ENCODE measurements at regions not wholly inside any gene's neighbourhood (a gene's known extent, or its start where the extent isn't known, plus 50 kb on each side); places are given as distances from the start of the nearest gene placed in this dataset.

- H3K27ac Mint-ChIP-seq (ENCODE audit: unreplicated experiment) = no peak overlapping the region
- H2AFZ ChIP-seq (ENCODE audit: low read depth, low read length) = no peak overlapping the region
- no peaks in the 10 kb centered on the region for H3K27me3 ChIP-seq (ENCODE audit: insufficient read depth, low read length)
- no peaks in the 10 kb centered on the region for H3K36me3 Mint-ChIP-seq (ENCODE audit: low read depth, unreplicated experiment)
- peak; percentile 37 for FAIRE-seq
- H3K79me2 ChIP-seq (ENCODE audit: insufficient read depth, low read length) = no peaks in the 10 kb centered on the region
- no peak for DNase-seq (ENCODE audit: low read depth)
- TF ChIP-seq EZH2 (IDR thresholded peaks at IDR 0.05; ENCODE audit: insufficient read depth, low read length) = no peak
- TF ChIP-seq CTCF (IDR thresholded peaks at IDR 0.05; ENCODE audit: insufficient read depth, low read depth, low read length) = no peak
- H3K27ac ChIP-seq (ENCODE audit: low read depth, low read length) = no peak overlapping the region
- H3K9me3 Mint-ChIP-seq (ENCODE audit: unreplicated experiment) = peaks cover 7% of the 10 kb centered on the region
- no peak overlapping the region for H3K4me3 ChIP-seq (ENCODE audit: insufficient read depth, low read depth, low read length)
- no peaks in the 10 kb centered on the region for H3K9me3 ChIP-seq (ENCODE audit: insufficient read depth, low read depth, low read length)
- no peak overlapping the region for H3K9ac ChIP-seq (ENCODE audit: low read length)
- H3K4me2 ChIP-seq (ENCODE audit: low read length) = no peak overlapping the region
- H3K4me1 Mint-ChIP-seq (ENCODE audit: low read depth, unreplicated experiment) = no peaks in the 10 kb centered on the region
- no peaks in the 10 kb centered on the region for H4K20me1 ChIP-seq (ENCODE audit: insufficient read depth, low read length)
- H3K36me3 ChIP-seq (ENCODE audit: insufficient read depth, low read length) = no peaks in the 10 kb centered on the region
- no peak overlapping the region for H3K4me3 Mint-ChIP-seq (ENCODE audit: unreplicated experiment)
- no peaks in the 10 kb centered on the region for H3K4me1 ChIP-seq (ENCODE audit: insufficient read depth, low read length)
- no peaks in the 10 kb centered on the region for H3K27me3 Mint-ChIP-seq (ENCODE audit: low read depth, unreplicated experiment)
These were observed 53.5 kb upstream of the TEX13C start for GRCh38 chrX:125266153-125266660.
